ENCODE measurements at regions not wholly inside any gene's neighbourhood (a gene's known extent, or its start where the extent isn't known, plus 50 kb on each side); places are given as distances from the start of the nearest gene placed in this dataset.

- DNase-seq, result no peak
Measured at GRCh38 chr20:21820045-21820444, 114.6 kb downstream of the PAX1 start.

- DNase-seq, result no peak
Measured at GRCh38 chr20:21812379-21812778, 106.9 kb downstream of the PAX1 start.

DNA sequence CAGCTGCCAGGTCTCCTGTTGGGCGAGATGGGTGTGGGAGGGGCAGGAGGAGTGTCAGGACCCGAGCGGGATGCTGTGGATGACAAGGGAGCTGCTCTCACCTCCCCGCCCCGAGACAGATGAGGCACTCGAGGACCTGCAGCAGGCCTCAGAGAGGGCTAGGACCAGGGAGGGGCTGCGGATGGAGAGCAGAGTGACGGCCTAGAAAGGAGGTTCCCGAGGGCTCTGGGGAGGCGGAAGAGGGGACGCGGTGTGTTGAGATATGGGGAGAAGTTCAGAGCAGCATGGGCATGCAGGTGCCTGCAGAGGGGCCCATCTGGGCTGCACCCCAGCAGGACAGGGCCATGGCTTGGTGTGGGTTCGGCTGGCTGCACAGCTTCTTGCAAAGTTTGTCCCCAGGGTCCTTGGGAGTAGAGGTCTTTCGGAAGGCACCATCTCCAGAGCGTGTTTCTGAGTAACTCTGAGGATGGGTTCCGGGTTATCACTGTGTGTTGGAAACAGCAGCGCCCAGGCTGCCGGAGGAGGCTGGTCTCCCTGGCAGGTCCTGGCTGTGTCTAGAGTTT is 104.6 kb downstream of the PAX1 start:
- no peak for DNase-seq

- DNase-seq, result peak; percentile 79
Measured at GRCh38 chr20:21808863-21809664, 103.6 kb downstream of the PAX1 start.

GRCh38 chr20:21808139-21808538 is 102.7 kb downstream of the PAX1 start:
- DNase-seq, result no peak

- no peak for DNase-seq
Measured at GRCh38 chr20:21804802-21805201, 99.3 kb downstream of the PAX1 start.

GRCh38 chr20:21801193-21801592 is 95.7 kb downstream of the PAX1 start:
- no peak for DNase-seq

- DNase-seq, result no peak
Measured at GRCh38 chr20:21798384-21798783, 92.9 kb downstream of the PAX1 start.

DNA sequence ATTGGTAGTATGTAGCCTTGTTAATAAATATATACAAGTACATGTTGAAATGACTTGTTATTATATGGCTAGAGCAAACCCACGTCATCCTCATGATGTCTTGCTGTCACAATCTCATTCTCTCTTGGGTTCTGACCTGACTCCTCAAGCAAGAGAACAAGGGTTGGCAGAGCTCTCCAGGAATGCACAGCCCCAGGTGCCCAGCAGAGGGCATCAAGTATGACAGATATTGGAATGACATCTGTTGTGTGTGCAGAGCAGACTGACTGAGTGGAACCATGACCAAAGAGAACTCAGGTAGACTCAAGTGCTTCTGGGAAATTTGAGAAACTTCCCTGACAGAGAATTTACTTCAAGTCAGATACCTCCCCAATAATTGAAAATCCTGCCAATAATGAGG is 90.6 kb downstream of the PAX1 start:
- DNase-seq, result no peak

- no peak for DNase-seq
Measured at GRCh38 chr20:21788082-21788481, 82.6 kb downstream of the PAX1 start.

DNA sequence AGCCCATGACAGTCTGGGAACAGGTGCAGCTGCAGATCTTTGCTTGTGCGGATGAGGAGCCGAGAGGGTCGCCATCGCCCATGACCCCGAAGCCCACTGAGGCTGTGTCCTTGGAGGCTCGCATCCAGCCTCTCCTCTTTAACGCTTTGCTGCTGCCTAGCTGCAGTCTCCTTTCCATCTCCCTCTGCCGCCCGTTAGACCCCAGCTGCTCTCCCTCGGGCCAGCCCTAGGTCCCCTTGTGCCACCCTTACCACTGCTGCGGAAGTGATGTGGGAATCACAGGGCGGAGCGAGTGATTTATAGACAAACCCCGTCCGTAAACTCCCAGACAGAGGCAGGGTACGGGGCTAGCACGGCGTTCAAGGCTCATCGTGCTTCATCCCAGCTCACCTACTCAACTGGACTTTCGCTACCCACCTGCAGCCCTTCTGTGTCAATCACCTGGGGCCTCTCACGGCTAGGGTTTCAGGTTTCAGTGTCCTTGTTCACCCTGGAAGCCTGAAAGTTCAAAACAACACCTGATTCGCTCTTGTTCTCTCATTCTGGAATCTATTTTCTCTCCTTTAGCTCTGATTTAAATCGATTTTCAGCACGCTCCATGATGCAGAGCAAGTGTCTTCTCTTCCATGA is 76.1 kb downstream of the PAX1 start:
- no peak for DNase-seq

DNA sequence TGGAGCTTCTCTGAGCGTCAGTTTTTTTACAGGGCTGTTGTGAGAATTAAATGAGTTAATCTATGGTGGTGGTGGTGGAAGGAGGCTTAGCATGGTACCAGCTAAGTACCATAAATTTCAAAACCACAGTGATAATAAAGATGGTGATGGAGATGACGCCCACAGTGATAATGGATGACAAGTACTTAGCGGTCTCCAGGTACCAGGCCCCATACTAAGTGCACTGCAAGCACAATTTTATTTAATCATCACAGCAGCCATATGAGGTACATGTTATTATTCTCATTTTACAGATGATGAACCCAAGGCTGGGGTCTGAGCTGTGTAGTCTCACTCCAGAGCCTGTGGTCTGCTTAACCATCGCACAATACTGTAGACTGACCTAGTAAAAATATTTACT is 75.1 kb downstream of the PAX1 start:
- no peak for DNase-seq
